Hindlimb muscle (tissue), 1 donor: ENCODE measurements at regions not wholly inside any gene's neighbourhood (a gene's known extent, or its start where the extent isn't known, plus 50 kb on each side); places are given as distances from the start of the nearest gene placed in this dataset.

Source experiments
- DNase-seq: peaks from one replicate; pipeline ENCODE4 v3.0.0-alpha.2; 2013

GRCh38 chr10:128530946-128531345 lies 404.7 kb upstream of the MKI67 start:
- DNase-seq, result no peak

GRCh38 chr10:128534686-128535085 lies 408.5 kb upstream of the MKI67 start:
- DNase-seq, result no peak

- DNase-seq, result no peak
Measured at GRCh38 chr10:128536259-128536658, 410.0 kb upstream of the MKI67 start.

GRCh38 chr10:128537834-128538330 lies 411.7 kb upstream of the MKI67 start:
- no peak for DNase-seq

GRCh38 chr10:128538671-128539070 lies 412.4 kb upstream of the MKI67 start:
- DNase-seq, result no peak

GRCh38 chr10:128539510-128540127 lies 413.4 kb upstream of the MKI67 start:
- DNase-seq, result peak; percentile 73

- DNase-seq, result peak; percentile 87
Measured at GRCh38 chr10:128540128-128540762, 414.0 kb upstream of the MKI67 start.

GRCh38 chr10:128540781-128541761 lies 414.8 kb upstream of the MKI67 start:
- peak; percentile 78 for DNase-seq

GRCh38 chr10:128541926-128542475 lies 415.8 kb upstream of the MKI67 start:
- no peak for DNase-seq

- no peak for DNase-seq
Measured at GRCh38 chr10:128542659-128543058, 416.4 kb upstream of the MKI67 start.

- DNase-seq, result no peak
Measured at GRCh38 chr10:128543151-128543550, 416.9 kb upstream of the MKI67 start.

- no peak for DNase-seq
Measured at GRCh38 chr10:128545216-128545615, 419.0 kb upstream of the MKI67 start.

GRCh38 chr10:128546651-128547165 lies 420.5 kb upstream of the MKI67 start:
- DNase-seq, result no peak

- no peak for DNase-seq
Measured at GRCh38 chr10:128549101-128549608, 422.9 kb upstream of the MKI67 start.

- DNase-seq, result no peak
Measured at GRCh38 chr10:128550045-128550444, 423.8 kb upstream of the MKI67 start.

- no peak for DNase-seq
Measured at GRCh38 chr10:128551475-128551874, 425.3 kb upstream of the MKI67 start.

GRCh38 chr10:128553755-128554154 lies 427.5 kb upstream of the MKI67 start:
- no peak for DNase-seq

GRCh38 chr10:128556182-128557110 lies 430.2 kb upstream of the MKI67 start:
- no peak for DNase-seq

- no peak for DNase-seq
Measured at GRCh38 chr10:128557149-128557710, 431.0 kb upstream of the MKI67 start.

GRCh38 chr10:128560406-128560805 lies 434.2 kb upstream of the MKI67 start:
- no peak for DNase-seq

GRCh38 chr10:128560993-128561392 lies 434.8 kb upstream of the MKI67 start:
- no peak for DNase-seq
